ENCODE measurements at regions not wholly inside any gene's neighbourhood (a gene's known extent, or its start where the extent isn't known, plus 50 kb on each side); places are given as distances from the start of the nearest gene placed in this dataset.
"Not testable (repeated sequence)": the region's sequence is repeated elsewhere in the genome, so short reads cannot be mapped to it uniquely, and the experiment has no call there.

- not testable (repeated sequence) for TF ChIP-seq POLR2A (IDR thresholded peaks at IDR 0.05)
- TF ChIP-seq, protein P1, sequence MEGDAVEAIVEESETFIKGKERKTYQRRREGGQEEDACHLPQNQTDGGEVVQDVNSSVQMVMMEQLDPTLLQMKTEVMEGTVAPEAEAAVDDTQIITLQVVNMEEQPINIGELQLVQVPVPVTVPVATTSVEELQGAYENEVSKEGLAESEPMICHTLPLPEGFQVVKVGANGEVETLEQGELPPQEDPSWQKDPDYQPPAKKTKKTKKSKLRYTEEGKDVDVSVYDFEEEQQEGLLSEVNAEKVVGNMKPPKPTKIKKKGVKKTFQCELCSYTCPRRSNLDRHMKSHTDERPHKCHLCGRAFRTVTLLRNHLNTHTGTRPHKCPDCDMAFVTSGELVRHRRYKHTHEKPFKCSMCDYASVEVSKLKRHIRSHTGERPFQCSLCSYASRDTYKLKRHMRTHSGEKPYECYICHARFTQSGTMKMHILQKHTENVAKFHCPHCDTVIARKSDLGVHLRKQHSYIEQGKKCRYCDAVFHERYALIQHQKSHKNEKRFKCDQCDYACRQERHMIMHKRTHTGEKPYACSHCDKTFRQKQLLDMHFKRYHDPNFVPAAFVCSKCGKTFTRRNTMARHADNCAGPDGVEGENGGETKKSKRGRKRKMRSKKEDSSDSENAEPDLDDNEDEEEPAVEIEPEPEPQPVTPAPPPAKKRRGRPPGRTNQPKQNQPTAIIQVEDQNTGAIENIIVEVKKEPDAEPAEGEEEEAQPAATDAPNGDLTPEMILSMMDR (IDR thresholded peaks at IDR 0.05 in 4 of 5, conservative IDR thresholded peaks at IDR 0.05 in 1 of 5): not testable (repeated sequence)
These were observed 545.5 kb downstream of the RPIA start for GRCh38 chr2:89236832-89237450.

Measured in gastrocnemius medialis (tissue), 4 donors.